Stimulated activated memory B cell treated with anti-CD40 and anti-IgM and Interleukin-4, amounts not matched to agents 10 μg/mL and 1 μg/mL and 100 μg/mL, for 72 hours (primary cell): ENCODE measurements at regions not wholly inside any gene's neighbourhood (a gene's known extent, or its start where the extent isn't known, plus 50 kb on each side); places are given as distances from the start of the nearest gene placed in this dataset.
"Not testable (repeated sequence)": the region's sequence is repeated elsewhere in the genome, so short reads cannot be mapped to it uniquely, and the experiment has no call there.

Source experiments
- ATAC-seq: fragments of 150-1000 bp; cut with Tn5 transposase; 2 replicates; pipeline ENCODE4 v1.10.0; 2021
- H3K27ac Mint-ChIP-seq: one replicate; pipeline ENCODE4 v1.8.0; 2022; ENCODE audit warnings: mild to moderate bottlenecking, mixed read lengths
- H3K27me3 Mint-ChIP-seq: one replicate; pipeline ENCODE4 v1.8.0; 2022; ENCODE audit warnings: mixed read lengths
- H3K36me3 Mint-ChIP-seq: one replicate; pipeline ENCODE4 v1.8.0; 2022; ENCODE audit warnings: mixed read lengths
- H3K4me1 Mint-ChIP-seq: one replicate; pipeline ENCODE4 v1.8.0; 2022; ENCODE audit warnings: mixed read lengths
- H3K4me3 Mint-ChIP-seq: one replicate; pipeline ENCODE4 v1.8.0; 2022; ENCODE audit warnings: mild to moderate bottlenecking, moderate library complexity, mixed read lengths
- H3K9me3 Mint-ChIP-seq: one replicate; pipeline ENCODE4 v1.8.0; 2022; ENCODE audit warnings: mixed read lengths

GRCh38 chr3:65004795-65005295 lies 317.0 kb upstream of the ADAMTS9 start:
- no peak for ATAC-seq

GRCh38 chr3:65004306-65004705 lies 316.5 kb upstream of the ADAMTS9 start:
- Mint-ChIP-seq H3K4me1 (no peaks in the 10 kb centered on the region), H3K27me3 (no peaks in the 10 kb centered on the region), H3K4me3 (no peak overlapping the region), H3K36me3 (no peaks in the 10 kb centered on the region), H3K27ac (no peak overlapping the region), H3K9me3 (peaks cover 6% of the 10 kb centered on the region)
- no peak for ATAC-seq

More at GRCh38 chr3:65004795-65005295, 317.0 kb upstream of the ADAMTS9 start:
- no peak overlapping the region for H3K27ac Mint-ChIP-seq
- H3K36me3 Mint-ChIP-seq, result no peaks in the 10 kb centered on the region
- peaks cover 6% of the 10 kb centered on the region for H3K9me3 Mint-ChIP-seq
- no peaks in the 10 kb centered on the region for H3K4me1 Mint-ChIP-seq
- no peak overlapping the region for H3K4me3 Mint-ChIP-seq
- no peaks in the 10 kb centered on the region for H3K27me3 Mint-ChIP-seq

- H3K27me3 Mint-ChIP-seq, H3K36me3 Mint-ChIP-seq, ATAC-seq, H3K4me1 Mint-ChIP-seq, H3K4me3 Mint-ChIP-seq, H3K9me3 Mint-ChIP-seq, H3K27ac Mint-ChIP-seq: not testable (repeated sequence)
Observed at GRCh38 chr3:65001119-65001518, 313.3 kb upstream of the ADAMTS9 start.

GRCh38 chr3:64998317-64998716 lies 310.5 kb upstream of the ADAMTS9 start:
- Mint-ChIP-seq H3K27me3 (no peaks in the 10 kb centered on the region), H3K9me3 (no peaks in the 10 kb centered on the region), H3K27ac (no peak overlapping the region), H3K36me3 (no peaks in the 10 kb centered on the region), H3K4me1 (no peaks in the 10 kb centered on the region), H3K4me3 (no peak overlapping the region)
- no peak for ATAC-seq

GRCh38 chr3:64995857-64996551 lies 308.2 kb upstream of the ADAMTS9 start:
- Mint-ChIP-seq H3K27ac (no peak overlapping the region), H3K27me3 (no peaks in the 10 kb centered on the region), H3K9me3 (peaks cover 2% of the 10 kb centered on the region), H3K4me3 (no peak overlapping the region), H3K36me3 (no peaks in the 10 kb centered on the region), H3K4me1 (no peaks in the 10 kb centered on the region)
- no peak for ATAC-seq

GRCh38 chr3:64993781-64994180 lies 306.0 kb upstream of the ADAMTS9 start:
- ATAC-seq, result no peak

GRCh38 chr3:64992530-64993285 lies 304.9 kb upstream of the ADAMTS9 start:
- Mint-ChIP-seq H3K4me3 (no peak overlapping the region), H3K27ac (no peak overlapping the region), H3K9me3 (peaks cover 7% of the 10 kb centered on the region), H3K27me3 (no peaks in the 10 kb centered on the region), H3K36me3 (no peaks in the 10 kb centered on the region), H3K4me1 (no peaks in the 10 kb centered on the region)
- no peak for ATAC-seq

More at GRCh38 chr3:64993781-64994180, 306.0 kb upstream of the ADAMTS9 start:
- peaks cover 2% of the 10 kb centered on the region for H3K9me3 Mint-ChIP-seq
- H3K27me3 Mint-ChIP-seq, result no peaks in the 10 kb centered on the region
- no peaks in the 10 kb centered on the region for H3K4me1 Mint-ChIP-seq
- H3K36me3 Mint-ChIP-seq, result no peaks in the 10 kb centered on the region
- H3K27ac Mint-ChIP-seq, result no peak overlapping the region
- H3K4me3 Mint-ChIP-seq, result no peak overlapping the region

- no peak for ATAC-seq
- Mint-ChIP-seq H3K27ac (no peak overlapping the region), H3K36me3 (no peaks in the 10 kb centered on the region), H3K4me3 (no peak overlapping the region), H3K27me3 (no peaks in the 10 kb centered on the region), H3K9me3 (peaks cover 10% of the 10 kb centered on the region), H3K4me1 (no peaks in the 10 kb centered on the region)
Observed at GRCh38 chr3:64988188-64988587, 300.4 kb upstream of the ADAMTS9 start.

- H3K27ac Mint-ChIP-seq, result no peak overlapping the region
- no peaks in the 10 kb centered on the region for H3K36me3 Mint-ChIP-seq
Observed at GRCh38 chr3:64987726-64988125, 299.9 kb upstream of the ADAMTS9 start.

GRCh38 chr3:64985072-64985471 lies 297.3 kb upstream of the ADAMTS9 start:
- H3K4me3 Mint-ChIP-seq, result no peak overlapping the region
- peaks cover 8% of the 10 kb centered on the region for H3K9me3 Mint-ChIP-seq
- no peaks in the 10 kb centered on the region for H3K36me3 Mint-ChIP-seq
- H3K27me3 Mint-ChIP-seq, result no peaks in the 10 kb centered on the region
- H3K4me1 Mint-ChIP-seq, result no peaks in the 10 kb centered on the region
- ATAC-seq, result no peak
- H3K27ac Mint-ChIP-seq, result no peak overlapping the region

More at GRCh38 chr3:64987726-64988125, 299.9 kb upstream of the ADAMTS9 start:
- H3K27me3 Mint-ChIP-seq, result no peaks in the 10 kb centered on the region
- peaks cover 9% of the 10 kb centered on the region for H3K9me3 Mint-ChIP-seq
- H3K4me3 Mint-ChIP-seq, result no peak overlapping the region
- H3K4me1 Mint-ChIP-seq, result no peaks in the 10 kb centered on the region
- ATAC-seq, result no peak

- Mint-ChIP-seq H3K27me3 (no peaks in the 10 kb centered on the region), H3K27ac (no peak overlapping the region), H3K4me1 (no peaks in the 10 kb centered on the region), H3K9me3 (peaks cover 8% of the 10 kb centered on the region), H3K36me3 (no peaks in the 10 kb centered on the region), H3K4me3 (no peak overlapping the region)
- no peak for ATAC-seq
Observed at GRCh38 chr3:64983583-64984359, 296.0 kb upstream of the ADAMTS9 start.

- Mint-ChIP-seq H3K4me1 (no peaks in the 10 kb centered on the region), H3K9me3 (peaks cover 3% of the 10 kb centered on the region), H3K27me3 (no peaks in the 10 kb centered on the region), H3K27ac (no peak overlapping the region), H3K36me3 (no peaks in the 10 kb centered on the region), H3K4me3 (no peak overlapping the region)
- ATAC-seq, result no peak
Observed at GRCh38 chr3:64977308-64978100, 289.7 kb upstream of the ADAMTS9 start.

GRCh38 chr3:64976456-64976855 lies 288.7 kb upstream of the ADAMTS9 start:
- Mint-ChIP-seq H3K9me3 (peaks cover 6% of the 10 kb centered on the region), H3K27me3 (no peaks in the 10 kb centered on the region), H3K27ac (no peak overlapping the region), H3K4me3 (no peak overlapping the region), H3K4me1 (no peaks in the 10 kb centered on the region), H3K36me3 (no peaks in the 10 kb centered on the region)
- ATAC-seq, result no peak

- H3K9me3 Mint-ChIP-seq, result peaks cover 6% of the 10 kb centered on the region
- no peak for ATAC-seq
- no peak overlapping the region for H3K4me3 Mint-ChIP-seq
- no peaks in the 10 kb centered on the region for H3K36me3 Mint-ChIP-seq
- H3K27me3 Mint-ChIP-seq, result no peaks in the 10 kb centered on the region
- no peak overlapping the region for H3K27ac Mint-ChIP-seq
- H3K4me1 Mint-ChIP-seq, result no peaks in the 10 kb centered on the region
Observed at GRCh38 chr3:64975147-64975546, 287.3 kb upstream of the ADAMTS9 start.

GRCh38 chr3:64974401-64974800 lies 286.6 kb upstream of the ADAMTS9 start:
- H3K36me3 Mint-ChIP-seq, result no peaks in the 10 kb centered on the region

More at GRCh38 chr3:64974401-64974800, 286.6 kb upstream of the ADAMTS9 start:
- Mint-ChIP-seq H3K4me1 (no peaks in the 10 kb centered on the region), H3K27ac (no peak overlapping the region), H3K9me3 (peaks cover 6% of the 10 kb centered on the region), H3K27me3 (no peaks in the 10 kb centered on the region), H3K4me3 (no peak overlapping the region)
- no peak for ATAC-seq
